Loucy (cell line): ENCODE measurements at regions not wholly inside any gene's neighbourhood (a gene's known extent, or its start where the extent isn't known, plus 50 kb on each side); places are given as distances from the start of the nearest gene placed in this dataset.
A peak's percentile ranks its signal among the peaks of the same experiment; 100 is the strongest.

Experiments used
- H2AFZ ChIP-seq: fragments of 200-600 bp; sonication (generic); 2 replicates; pipeline ENCODE4 v1.6.0; 2016; ENCODE audit warnings: antibody characterized with exemption, mild to moderate bottlenecking, low read length, moderate library complexity
- H3F3A ChIP-seq: fragments of 200-600 bp; 2 replicates; pipeline ENCODE4 v1.6.0; 2016; ENCODE audit warnings: antibody characterized with exemption, low read depth, mild to moderate bottlenecking
- H3K27me3 ChIP-seq: fragments of 200-600 bp; sonication (generic); 2 replicates; pipeline ENCODE4 v1.6.1; 2014; ENCODE audit warnings: low read length, mild to moderate bottlenecking; ENCODE audit not compliant: insufficient read depth, poor library complexity, severe bottlenecking
- H3K36me3 ChIP-seq: fragments of 200-600 bp; sonication (generic); 2 replicates; pipeline ENCODE4 v1.6.1; 2016; ENCODE audit warnings: low read length; ENCODE audit not compliant: insufficient read depth
- H3K4me1 ChIP-seq: fragments of 200-600 bp; sonication (generic); 2 replicates; pipeline ENCODE4 v1.5.1; 2014; ENCODE audit warnings: low read length, mild to moderate bottlenecking; ENCODE audit not compliant: insufficient read depth, poor library complexity, severe bottlenecking
- H3K4me2 ChIP-seq: fragments of 200-600 bp; sonication (generic); 2 replicates; pipeline ENCODE4 v1.6.0; 2014; ENCODE audit warnings: antibody characterized with exemption, low read length, low read depth, mild to moderate bottlenecking; ENCODE audit not compliant: poor library complexity, severe bottlenecking
- H3K4me3 ChIP-seq: fragments of 200-600 bp; sonication (generic); 2 replicates; pipeline ENCODE4 v1.5.1; 2014; ENCODE audit warnings: low read length, mild to moderate bottlenecking, mixed read lengths; ENCODE audit not compliant: poor library complexity, severe bottlenecking
- H3K79me2 ChIP-seq: fragments of 200-600 bp; sonication (generic); 2 replicates; pipeline ENCODE4 v1.6.1; 2014; ENCODE audit warnings: low read length; ENCODE audit not compliant: insufficient read depth
- H3K9ac ChIP-seq: fragments of 200-600 bp; sonication (generic); 2 replicates; pipeline ENCODE4 v1.6.0; 2014; ENCODE audit warnings: mild to moderate bottlenecking, low read depth, low read length, moderate library complexity; ENCODE audit not compliant: poor library complexity, severe bottlenecking
- H3K9me2 ChIP-seq: fragments of 200-600 bp; sonication (generic); replicated peaks from 2 replicates; pipeline ENCODE4 v1.6.1; 2016; ENCODE audit warnings: low read depth, low read length, mixed read lengths
- H3K9me3 ChIP-seq: fragments of 200-600 bp; sonication (generic); 2 replicates; pipeline ENCODE4 v1.6.1; 2014; ENCODE audit warnings: mild to moderate bottlenecking, antibody characterized with exemption, low read length, low read depth; ENCODE audit not compliant: insufficient read depth
- H4K20me1 ChIP-seq: fragments of 200-600 bp; sonication (generic); 2 replicates; pipeline ENCODE4 v1.6.0; 2014; ENCODE audit warnings: antibody characterized with exemption, low read length, mild to moderate bottlenecking; ENCODE audit not compliant: insufficient read depth, poor library complexity, severe bottlenecking
- CTCF ChIP-seq: fragments of 200-600 bp; sonication (generic); conservative IDR thresholded peaks from 2 replicates; pipeline ENCODE4 v1.5.1; 2014; ENCODE audit warnings: mild to moderate bottlenecking, antibody characterized with exemption, low read length
- EZH2phosphoT487 ChIP-seq: fragments of 200-600 bp; IDR thresholded peaks from 2 replicates; pipeline ENCODE4 v1.6.1; 2018; ENCODE audit warnings: antibody characterized with exemption, mild to moderate bottlenecking, moderate library complexity, borderline replicate concordance

- Histone ChIP-seq H3K79me2 (no peaks in the 10 kb centered on the region), H3K4me2 (no peak overlapping the region)
Measured at GRCh38 chr10:21327289-21327993, 198.0 kb downstream of the SKIDA1 start.

DNA sequence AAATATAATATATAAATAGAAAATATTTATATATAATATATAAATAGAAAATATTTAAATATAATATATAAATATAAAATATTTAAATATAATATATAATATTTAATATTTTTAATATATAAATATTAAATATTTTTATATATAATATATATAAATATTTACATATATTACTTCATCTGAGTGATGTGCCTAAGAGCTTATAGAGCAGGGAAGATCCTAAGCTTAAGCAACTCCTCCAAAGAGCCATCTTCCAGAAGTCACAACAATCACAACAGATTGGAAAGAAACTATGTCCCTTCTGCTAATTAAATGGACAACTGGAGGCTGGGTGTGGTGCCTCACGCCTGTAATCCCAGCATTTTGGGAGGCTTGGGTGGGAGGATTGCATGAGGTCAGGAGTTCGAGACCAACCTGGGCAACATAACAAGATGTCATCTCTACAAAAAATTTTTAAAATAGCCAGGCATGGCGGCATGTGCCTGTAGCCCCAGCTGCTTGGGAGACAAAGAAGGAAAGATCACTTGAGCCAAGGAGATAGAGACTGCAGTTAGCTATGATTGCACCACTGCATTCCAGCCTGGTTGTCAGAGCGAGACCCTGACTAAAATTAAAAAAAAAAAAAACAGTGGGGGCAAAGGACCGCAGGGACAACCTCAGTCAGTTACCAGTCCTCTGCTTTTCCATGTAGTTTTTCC lies 198.7 kb downstream of the SKIDA1 start:
- H3K36me3 ChIP-seq = no peaks in the 10 kb centered on the region
- H2AFZ ChIP-seq = 0 out of 2 replicates have a peak overlapping the region, but pooled peaks have one; percentile 12
- H3F3A ChIP-seq = no peaks in the 10 kb centered on the region
- no peak overlapping the region for H3K9ac ChIP-seq
- H3K27me3 ChIP-seq = no peaks in the 10 kb centered on the region
- no peaks in the 10 kb centered on the region for H3K9me3 ChIP-seq
- H3K9me2 ChIP-seq = no peaks in the 10 kb centered on the region
- H3K79me2 ChIP-seq = no peaks in the 10 kb centered on the region
- TF ChIP-seq EZH2phosphoT487 = no peak
- TF ChIP-seq CTCF = no peak
- H3K4me2 ChIP-seq = no peak overlapping the region
- H3K4me1 ChIP-seq = no peaks in the 10 kb centered on the region
- H4K20me1 ChIP-seq = no peaks in the 10 kb centered on the region
- H3K4me3 ChIP-seq = no peak overlapping the region

More at GRCh38 chr10:21327289-21327993, 198.0 kb downstream of the SKIDA1 start:
- H3K9me2 ChIP-seq = no peaks in the 10 kb centered on the region
- H4K20me1 ChIP-seq = no peaks in the 10 kb centered on the region
- no peaks in the 10 kb centered on the region for H3K36me3 ChIP-seq
- H3F3A ChIP-seq = no peaks in the 10 kb centered on the region
- no peaks in the 10 kb centered on the region for H3K4me1 ChIP-seq
- H3K4me3 ChIP-seq = no peak overlapping the region
- no peak overlapping the region for H3K9ac ChIP-seq
- no peaks in the 10 kb centered on the region for H3K9me3 ChIP-seq
- TF ChIP-seq CTCF = no peak
- TF ChIP-seq EZH2phosphoT487 = no peak
- H3K27me3 ChIP-seq = no peaks in the 10 kb centered on the region
- H2AFZ ChIP-seq = 0 out of 2 replicates have a peak overlapping the region, but pooled peaks have one; percentile 7

DNA sequence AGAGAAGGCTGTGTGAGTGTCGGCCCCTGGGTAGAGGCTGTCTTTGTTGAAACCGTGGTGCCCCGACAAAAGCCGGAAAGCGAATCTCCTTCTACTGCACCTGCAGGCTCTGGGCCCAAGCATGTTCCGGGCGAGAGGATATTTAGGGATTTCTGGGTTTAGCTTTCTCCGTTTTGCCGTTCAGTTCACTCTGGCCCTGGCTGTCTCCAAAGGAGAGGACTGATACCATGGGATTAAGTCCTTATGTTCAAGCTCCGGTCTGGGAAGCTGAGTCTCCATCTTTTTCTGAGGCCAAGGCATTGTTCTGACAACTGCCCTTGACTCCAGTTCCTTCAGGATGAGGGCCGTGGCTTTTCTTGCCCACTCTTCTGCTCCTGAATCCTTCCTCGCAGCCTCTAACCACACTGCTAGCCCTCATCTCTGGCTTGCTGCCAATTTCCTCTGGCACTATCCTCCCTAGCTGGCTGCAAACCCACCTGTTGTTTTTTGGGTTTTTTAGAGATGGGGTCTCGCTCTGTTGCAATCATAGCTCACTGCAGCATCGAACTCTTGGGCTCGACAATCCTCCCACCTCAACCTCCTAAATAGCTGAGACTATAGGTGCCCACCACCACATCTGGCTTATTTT lies 206.8 kb downstream of the SKIDA1 start:
- no peaks in the 10 kb centered on the region for H3K27me3 ChIP-seq

More for the DNA sequence above, 206.8 kb downstream of the SKIDA1 start:
- Histone ChIP-seq H3K4me3 (no peak overlapping the region), H2AFZ (no peak overlapping the region), H3K9me2 (no peaks in the 10 kb centered on the region), H3K79me2 (no peaks in the 10 kb centered on the region), H3K9ac (no peak overlapping the region), H3K4me1 (no peaks in the 10 kb centered on the region), H3K9me3 (no peaks in the 10 kb centered on the region), H3K36me3 (no peaks in the 10 kb centered on the region), H3K4me2 (no peak overlapping the region), H4K20me1 (no peaks in the 10 kb centered on the region), H3F3A (no peaks in the 10 kb centered on the region)
- no peak for TF ChIP-seq CTCF
- TF ChIP-seq EZH2phosphoT487 = no peak
